Astrocyte (in vitro differentiated cells and primary cell): ENCODE measurements at regions not wholly inside any gene's neighbourhood (a gene's known extent, or its start where the extent isn't known, plus 50 kb on each side); places are given as distances from the start of the nearest gene placed in this dataset.

Experiments
- DNase-seq: peaks from one replicate; pipeline ENCODE4 v3.0.0-alpha.2; 2010; ENCODE audit warnings: low read depth
- FAIRE-seq: peaks from 2 replicates; lab custom pipeline; 2011; peaks lifted over from hg19 to GRCh38; lab: Jason Lieb, UNC
- H2AFZ ChIP-seq: 2 replicates; pipeline ENCODE4 v1.6.0; 2012; ENCODE audit warnings: low read depth, low read length, inconsistent platforms
- H3K27ac ChIP-seq: 2 replicates; pipeline ENCODE4 v1.5.1; 2011; ENCODE audit warnings: low read depth, low read length, inconsistent platforms
- H3K27me3 ChIP-seq: 2 replicates; pipeline ENCODE4 v1.6.0; 2011; ENCODE audit warnings: low read length, inconsistent platforms; ENCODE audit not compliant: insufficient read depth
- H3K36me3 ChIP-seq: 2 replicates; pipeline ENCODE4 v1.5.1; 2011; ENCODE audit warnings: low read length, inconsistent platforms; ENCODE audit not compliant: insufficient read depth
- H3K4me1 ChIP-seq: 2 replicates; pipeline ENCODE4 v1.5.1; 2011; ENCODE audit warnings: low read length, inconsistent platforms; ENCODE audit not compliant: insufficient read depth
- H3K4me2 ChIP-seq: 2 replicates; pipeline ENCODE4 v1.6.0; 2012; ENCODE audit warnings: low read length, inconsistent platforms
- H3K4me3 ChIP-seq: 2 replicates; pipeline ENCODE4 v1.5.1; 2011; ENCODE audit warnings: low read depth, mild to moderate bottlenecking, low read length, inconsistent platforms; ENCODE audit not compliant: insufficient read depth
- H3K79me2 ChIP-seq: 2 replicates; pipeline ENCODE4 v1.6.0; 2012; ENCODE audit warnings: mild to moderate bottlenecking, low read length, inconsistent platforms; ENCODE audit not compliant: insufficient read depth
- H3K9ac ChIP-seq: 2 replicates; pipeline ENCODE4 v1.6.0; 2012; ENCODE audit warnings: mild to moderate bottlenecking, low read length, inconsistent platforms
- H3K9me3 ChIP-seq: 2 replicates; pipeline ENCODE4 v1.5.1; 2012; ENCODE audit warnings: low read depth, mild to moderate bottlenecking, low read length, inconsistent platforms; ENCODE audit not compliant: insufficient read depth
- H4K20me1 ChIP-seq: 2 replicates; pipeline ENCODE4 v1.6.0; 2012; ENCODE audit warnings: low read length, inconsistent platforms; ENCODE audit not compliant: insufficient read depth
- H3K27ac Mint-ChIP-seq: one replicate; pipeline ENCODE4 v1.8.0; 2021; ENCODE audit warnings: mild to moderate bottlenecking, mixed read lengths; ENCODE audit not compliant: unreplicated experiment
- H3K27me3 Mint-ChIP-seq: one replicate; pipeline ENCODE4 v1.8.0; 2021; ENCODE audit warnings: low read depth, mixed read lengths; ENCODE audit not compliant: unreplicated experiment
- H3K36me3 Mint-ChIP-seq: one replicate; pipeline ENCODE4 v1.8.0; 2021; ENCODE audit warnings: low read depth, mixed read lengths; ENCODE audit not compliant: unreplicated experiment
- H3K4me1 Mint-ChIP-seq: one replicate; pipeline ENCODE4 v1.8.0; 2021; ENCODE audit warnings: low read depth, mixed read lengths; ENCODE audit not compliant: unreplicated experiment
- H3K4me3 Mint-ChIP-seq: one replicate; pipeline ENCODE4 v1.8.0; 2021; ENCODE audit warnings: mild to moderate bottlenecking, moderate library complexity, mixed read lengths; ENCODE audit not compliant: unreplicated experiment
- H3K9me3 Mint-ChIP-seq: one replicate; pipeline ENCODE4 v1.8.0; 2021; ENCODE audit warnings: mild to moderate bottlenecking, mixed read lengths; ENCODE audit not compliant: unreplicated experiment
- CTCF ChIP-seq: IDR thresholded peaks from 2 replicates; pipeline ENCODE4 v1.5.1; 2011; ENCODE audit warnings: low read depth, mild to moderate bottlenecking, inconsistent platforms, low read length, moderate library complexity; ENCODE audit not compliant: insufficient read depth
- EZH2 ChIP-seq: IDR thresholded peaks from 2 replicates; pipeline ENCODE4 v1.6.1; 2012; ENCODE audit warnings: mild to moderate bottlenecking, low read length, inconsistent platforms; ENCODE audit not compliant: insufficient read depth

GRCh38 chr5:174177976-174178605 is 132.6 kb downstream of the NSG2 start:
- Histone ChIP-seq H3K4me1 (no peaks in the 10 kb centered on the region), H2AFZ (no peak overlapping the region), H3K9me3 (no peaks in the 10 kb centered on the region), H3K4me3 (no peak overlapping the region), H3K4me2 (no peak overlapping the region), H3K9ac (no peak overlapping the region), H3K27me3 (no peaks in the 10 kb centered on the region), H3K27ac (no peak overlapping the region), H3K36me3 (no peaks in the 10 kb centered on the region), H4K20me1 (no peaks in the 10 kb centered on the region), H3K79me2 (no peaks in the 10 kb centered on the region)
- H3K27ac Mint-ChIP-seq, result no peak overlapping the region
- H3K4me3 Mint-ChIP-seq, result no peak overlapping the region
- no peaks in the 10 kb centered on the region for H3K36me3 Mint-ChIP-seq
- FAIRE-seq, result no peak
- TF ChIP-seq CTCF (no peak), EZH2 (no peak)
- peaks cover 5% of the 10 kb centered on the region for H3K9me3 Mint-ChIP-seq
- no peak for DNase-seq
- no peaks in the 10 kb centered on the region for H3K4me1 Mint-ChIP-seq
- peaks cover 44% of the 10 kb centered on the region for H3K27me3 Mint-ChIP-seq

- Mint-ChIP-seq H3K4me1 (no peaks in the 10 kb centered on the region), H3K4me3 (no peak overlapping the region), H3K9me3 (peaks cover 5% of the 10 kb centered on the region), H3K27ac (no peak overlapping the region), H3K36me3 (no peaks in the 10 kb centered on the region), H3K27me3 (peaks cover 35% of the 10 kb centered on the region)
- no peaks in the 10 kb centered on the region for H3K4me1 ChIP-seq
- DNase-seq (no peak), FAIRE-seq (no peak)
- H4K20me1 ChIP-seq, result no peaks in the 10 kb centered on the region
- H2AFZ ChIP-seq, result no peak overlapping the region
- TF ChIP-seq CTCF (no peak), EZH2 (no peak)
- no peak overlapping the region for H3K27ac ChIP-seq
- no peaks in the 10 kb centered on the region for H3K9me3 ChIP-seq
- H3K36me3 ChIP-seq, result no peaks in the 10 kb centered on the region
- H3K27me3 ChIP-seq, result no peaks in the 10 kb centered on the region
- no peak overlapping the region for H3K4me2 ChIP-seq
- H3K79me2 ChIP-seq, result no peaks in the 10 kb centered on the region
- no peak overlapping the region for H3K9ac ChIP-seq
- H3K4me3 ChIP-seq, result no peak overlapping the region
These were observed 135.1 kb downstream of the NSG2 start for GRCh38 chr5:174180639-174181038.

GRCh38 chr5:174182111-174182510 is 136.6 kb downstream of the NSG2 start:
- Mint-ChIP-seq H3K27ac (no peak overlapping the region), H3K4me1 (no peaks in the 10 kb centered on the region), H3K27me3 (peaks cover 38% of the 10 kb centered on the region), H3K9me3 (peaks cover 2% of the 10 kb centered on the region), H3K36me3 (no peaks in the 10 kb centered on the region), H3K4me3 (no peak overlapping the region)
- Histone ChIP-seq H3K4me2 (no peak overlapping the region), H3K9me3 (no peaks in the 10 kb centered on the region), H3K36me3 (no peaks in the 10 kb centered on the region), H3K9ac (no peak overlapping the region), H3K4me3 (no peak overlapping the region), H3K27ac (no peak overlapping the region), H3K79me2 (no peaks in the 10 kb centered on the region), H4K20me1 (no peaks in the 10 kb centered on the region), H2AFZ (no peak overlapping the region), H3K27me3 (no peaks in the 10 kb centered on the region), H3K4me1 (no peaks in the 10 kb centered on the region)
- TF ChIP-seq EZH2 (no peak), CTCF (no peak)
- no peak for DNase-seq
- no peak for FAIRE-seq
